ENCODE measurements at regions not wholly inside any gene's neighbourhood (a gene's known extent, or its start where the extent isn't known, plus 50 kb on each side); places are given as distances from the start of the nearest gene placed in this dataset.
"Not testable (repeated sequence)": the region's sequence is repeated elsewhere in the genome, so short reads cannot be mapped to it uniquely, and the experiment has no call there.

- DNase-seq (ENCODE audit: low read depth in 2 of 3, low spot score in 2 of 3) = no peak
Observed at GRCh38 chr14:40058901-40059897, 627.0 kb upstream of the FBXO33 start.

DNA sequence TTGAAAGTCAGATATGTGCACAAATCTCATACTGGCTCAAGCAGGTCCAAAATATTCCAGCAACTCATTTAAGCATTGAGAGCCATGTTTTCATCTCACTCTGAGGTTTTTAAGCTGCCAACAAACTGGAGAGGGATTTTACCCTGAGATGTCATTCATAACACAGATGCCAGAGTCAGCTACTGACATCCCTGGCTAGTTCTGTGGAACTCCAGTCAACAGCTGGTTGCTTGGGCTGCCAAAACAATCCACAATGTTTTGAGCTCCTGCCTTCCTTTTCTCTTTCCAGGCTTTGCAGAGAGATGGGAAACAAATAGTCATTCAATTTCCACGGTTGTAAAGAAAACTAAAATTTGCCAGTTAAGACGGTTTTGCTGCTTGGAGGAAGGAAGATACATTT, 621.2 kb upstream of the FBXO33 start:
- no peak for DNase-seq (ENCODE audit: low read depth in 2 of 3, low spot score in 2 of 3)

- DNase-seq (ENCODE audit: low read depth in 2 of 3, low spot score in 2 of 3) = no peak
Observed at GRCh38 chr14:40028991-40029390, 596.8 kb upstream of the FBXO33 start.

- DNase-seq (ENCODE audit: low read depth in 2 of 3, low spot score in 2 of 3) = no peak
Observed at GRCh38 chr14:40025101-40025500, 592.9 kb upstream of the FBXO33 start.

DNA sequence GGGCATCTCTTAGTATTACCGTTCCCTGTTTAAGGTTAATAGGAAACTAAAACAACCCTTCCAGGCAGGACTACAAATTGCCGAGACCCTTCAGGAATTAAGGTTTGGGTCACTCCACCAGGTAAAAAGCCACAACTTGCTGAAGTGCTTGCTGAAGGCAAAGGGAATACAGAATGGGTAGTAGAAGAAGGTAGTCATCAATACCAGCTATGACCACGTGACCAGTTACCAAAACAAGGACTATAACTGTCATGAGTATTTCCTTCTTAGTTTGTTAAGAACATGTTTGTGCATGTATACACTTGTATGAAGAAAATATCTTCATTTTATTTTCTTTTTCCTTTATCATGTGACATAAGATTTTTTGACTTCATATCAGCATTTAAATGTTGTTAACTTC, 578.7 kb upstream of the FBXO33 start:
- no peak for DNase-seq (ENCODE audit: low read depth in 2 of 3, low spot score in 2 of 3)

GRCh38 chr14:40009771-40010170, 577.5 kb upstream of the FBXO33 start:
- no peak for DNase-seq (ENCODE audit: low read depth in 2 of 3, low spot score in 2 of 3)

DNA sequence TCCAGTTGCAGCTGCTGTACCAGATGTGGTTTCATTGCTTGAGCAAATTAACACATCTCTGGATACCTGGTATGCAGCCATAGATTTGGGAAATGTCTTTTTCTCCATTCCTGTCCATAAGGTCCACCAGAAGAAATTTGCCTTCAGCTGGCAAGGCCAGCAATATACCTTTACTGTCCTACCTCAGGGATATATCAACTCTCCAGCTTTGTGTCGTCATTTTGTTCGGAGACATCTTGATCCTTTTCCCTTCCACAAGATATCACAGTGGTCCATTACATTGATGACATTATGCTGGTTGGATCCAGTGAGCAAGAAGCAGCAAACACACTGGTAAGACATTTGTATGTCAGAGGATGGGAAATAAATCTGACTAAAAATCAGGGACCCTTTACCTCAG, 576.1 kb upstream of the FBXO33 start:
- DNase-seq (ENCODE audit: low read depth in 2 of 3, low spot score in 2 of 3) = not testable (repeated sequence)

GRCh38 chr14:40004871-40005500, 572.8 kb upstream of the FBXO33 start:
- no peak for DNase-seq (ENCODE audit: low read depth in 2 of 3, low spot score in 2 of 3)

DNA sequence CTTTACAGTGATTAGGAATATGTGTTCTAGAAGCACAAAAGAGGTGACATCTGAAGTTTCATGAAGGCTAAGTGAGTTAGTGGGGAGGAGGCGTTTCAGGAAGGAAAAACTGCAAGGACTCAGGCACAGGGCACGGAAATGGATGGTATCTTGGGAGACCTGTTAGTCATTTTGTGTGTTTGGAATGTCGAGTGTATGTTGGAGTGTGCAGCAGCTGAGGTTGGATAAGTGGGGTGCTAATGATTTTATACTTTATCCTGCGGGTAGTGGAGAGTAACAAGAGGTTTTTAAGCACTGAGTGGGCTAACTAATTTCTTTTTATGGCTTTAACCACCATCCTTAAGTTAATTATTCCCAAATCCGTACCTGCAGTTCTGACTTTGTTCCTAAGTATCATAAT, 571.5 kb upstream of the FBXO33 start:
- no peak for DNase-seq (ENCODE audit: low read depth in 2 of 3, low spot score in 2 of 3)

GRCh38 chr14:39998854-39999253, 566.6 kb upstream of the FBXO33 start:
- DNase-seq (ENCODE audit: low read depth in 2 of 3, low spot score in 2 of 3) = no peak

- DNase-seq (ENCODE audit: low read depth in 2 of 3, low spot score in 2 of 3) = no peak
Observed at GRCh38 chr14:39998114-39998513, 565.9 kb upstream of the FBXO33 start.

- DNase-seq (ENCODE audit: low read depth in 2 of 3, low spot score in 2 of 3) = no peak
Observed at GRCh38 chr14:39991041-39991440, 558.8 kb upstream of the FBXO33 start.

- DNase-seq (ENCODE audit: low read depth in 2 of 3, low spot score in 2 of 3) = no peak
Observed at GRCh38 chr14:39988939-39989338, 556.7 kb upstream of the FBXO33 start.

DNA sequence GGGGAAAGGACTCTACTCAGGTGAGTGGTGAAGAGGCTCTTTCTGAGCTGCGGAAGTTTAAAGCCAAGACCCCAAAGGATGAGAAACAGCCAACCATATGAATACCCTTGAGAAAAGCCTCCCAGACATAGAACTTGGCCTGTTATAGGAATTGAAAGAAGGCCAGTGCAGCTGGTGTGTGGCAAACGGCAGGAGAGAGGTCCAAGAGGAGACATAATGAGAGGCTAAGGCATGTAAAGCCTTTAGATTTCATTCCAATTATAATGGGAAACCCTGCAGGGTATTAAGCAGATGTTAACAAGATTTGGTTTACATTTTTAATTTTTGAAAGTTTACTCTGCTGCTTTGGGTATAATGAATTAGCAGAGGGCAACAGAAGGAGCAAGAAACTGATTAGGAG, 552.1 kb upstream of the FBXO33 start:
- no peak for DNase-seq (ENCODE audit: low read depth in 2 of 3, low spot score in 2 of 3)

DNA sequence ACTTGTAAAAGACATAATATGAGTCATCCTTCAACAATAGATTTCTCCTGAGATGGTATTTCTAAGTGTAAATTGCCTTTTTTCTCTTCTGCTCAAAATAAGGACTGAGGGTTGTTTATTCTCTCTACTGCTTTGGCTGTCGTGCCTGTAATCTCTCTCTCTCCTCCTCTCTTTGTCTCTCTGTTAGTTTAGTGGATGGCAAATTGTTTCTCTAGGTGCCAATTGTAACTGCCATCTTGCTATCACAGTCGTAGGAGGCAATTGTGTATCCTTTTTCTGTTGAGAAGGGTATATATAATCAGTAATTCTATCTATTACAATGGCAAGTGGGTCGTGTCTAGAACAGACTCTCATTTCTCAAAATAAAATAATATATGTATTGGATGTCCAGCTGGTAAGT, 545.0 kb upstream of the FBXO33 start:
- no peak for DNase-seq (ENCODE audit: low read depth in 2 of 3, low spot score in 2 of 3)

GRCh38 chr14:39974036-39974435, 541.8 kb upstream of the FBXO33 start:
- DNase-seq (ENCODE audit: low read depth in 2 of 3, low spot score in 2 of 3) = no peak

- no peak for DNase-seq (ENCODE audit: low read depth in 2 of 3, low spot score in 2 of 3)
Observed at GRCh38 chr14:39972704-39973103, 540.5 kb upstream of the FBXO33 start.

DNA sequence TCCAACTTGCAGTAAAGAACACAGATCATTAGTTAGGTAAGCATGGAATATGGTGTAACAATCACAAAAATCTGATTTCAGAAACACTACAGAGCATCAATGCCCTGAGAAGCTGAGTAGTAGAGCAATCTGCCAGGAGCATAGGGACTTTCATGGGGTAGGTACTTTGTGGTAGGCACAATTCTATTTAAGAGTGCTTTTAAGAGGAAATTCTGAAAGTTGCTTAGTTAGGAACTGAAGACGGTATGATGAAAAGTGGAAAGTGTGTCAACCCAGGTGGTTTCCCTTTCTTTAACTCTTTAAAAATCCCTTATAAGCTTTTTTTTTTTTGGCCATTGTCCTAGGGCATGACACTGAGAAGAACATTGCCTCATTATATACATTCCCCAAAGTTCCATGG, 535.7 kb upstream of the FBXO33 start:
- DNase-seq (ENCODE audit: low read depth in 2 of 3, low spot score in 2 of 3) = no peak

- DNase-seq (ENCODE audit: low read depth in 2 of 3, low spot score in 2 of 3) = no peak
Observed at GRCh38 chr14:39957987-39958386, 525.8 kb upstream of the FBXO33 start.

- DNase-seq (ENCODE audit: low read depth in 2 of 3, low spot score in 2 of 3) = no peak
Observed at GRCh38 chr14:39957290-39957689, 525.1 kb upstream of the FBXO33 start.

- no peak for DNase-seq (ENCODE audit: low read depth in 2 of 3, low spot score in 2 of 3)
Observed at GRCh38 chr14:39956372-39956771, 524.1 kb upstream of the FBXO33 start.

- DNase-seq (ENCODE audit: low read depth in 2 of 3, low spot score in 2 of 3) = no peak
Observed at GRCh38 chr14:39948235-39948634, 516.0 kb upstream of the FBXO33 start.

Data from hematopoietic multipotent progenitor cell (in vitro differentiated cells).